Coronary artery (tissue), 2 donors: ENCODE measurements at regions not wholly inside any gene's neighbourhood (a gene's known extent, or its start where the extent isn't known, plus 50 kb on each side); places are given as distances from the start of the nearest gene placed in this dataset.

Experiments
- DNase-seq: peaks from one replicate; pipeline ENCODE4 v3.0.0-alpha.2; 2017; ENCODE audit warnings: low spot score
- H3K27ac ChIP-seq, 2 donors: fragments of 200-600 bp; sonication (generic); one replicate each; pipeline ENCODE4 v1.5.1; 2016 to 2019
- H3K4me3 ChIP-seq: fragments of 200-600 bp; sonication (generic); 2 replicates; pipeline ENCODE4 v1.5.1; 2016; ENCODE audit warnings: mild to moderate bottlenecking, moderate library complexity
- CTCF ChIP-seq: fragments of 200-600 bp; sonication (generic); IDR thresholded peaks from one replicate; pipeline ENCODE4 v1.5.1; 2019; ENCODE audit warnings: antibody characterized with exemption

- Histone ChIP-seq H3K4me3 (no peak overlapping the region), H3K27ac (no peak overlapping the region)
- no peak for DNase-seq
- no peak for TF ChIP-seq CTCF
These were observed 139.9 kb downstream of the TBXT start for GRCh38 chr6:166027761-166028160.

GRCh38 chr6:166026586-166027126, 141.0 kb downstream of the TBXT start:
- DNase-seq = no peak

GRCh38 chr6:166025149-166025898, 142.3 kb downstream of the TBXT start:
- DNase-seq = no peak
- TF ChIP-seq CTCF = no peak
- Histone ChIP-seq H3K4me3 (no peak overlapping the region), H3K27ac (no peak overlapping the region)

More at GRCh38 chr6:166026586-166027126, 141.0 kb downstream of the TBXT start:
- Histone ChIP-seq H3K4me3 (no peak overlapping the region), H3K27ac (no peak overlapping the region)
- TF ChIP-seq CTCF = no peak

- Histone ChIP-seq H3K27ac (no peak overlapping the region), H3K4me3 (no peak overlapping the region)
- no peak for DNase-seq
- TF ChIP-seq CTCF = no peak
These were observed 143.4 kb downstream of the TBXT start for GRCh38 chr6:166024252-166024651.

- Histone ChIP-seq H3K4me3 (no peak overlapping the region), H3K27ac (no peak overlapping the region)
- no peak for TF ChIP-seq CTCF
- DNase-seq = no peak
These were observed 144.2 kb downstream of the TBXT start for GRCh38 chr6:166023273-166023989.

GRCh38 chr6:166021429-166021828, 146.2 kb downstream of the TBXT start:
- Histone ChIP-seq H3K27ac (no peak overlapping the region), H3K4me3 (no peak overlapping the region)
- DNase-seq = no peak
- no peak for TF ChIP-seq CTCF

- Histone ChIP-seq H3K27ac (no peak overlapping the region), H3K4me3 (no peak overlapping the region)
- DNase-seq = no peak
- no peak for TF ChIP-seq CTCF
These were observed 148.4 kb downstream of the TBXT start for GRCh38 chr6:166019214-166019613.
